ENCODE measurements at regions not wholly inside any gene's neighbourhood (a gene's known extent, or its start where the extent isn't known, plus 50 kb on each side); places are given as distances from the start of the nearest gene placed in this dataset.
"Not testable (repeated sequence)": the region's sequence is repeated elsewhere in the genome, so short reads cannot be mapped to it uniquely, and the experiment has no call there.

GRCh38 chr12:131510431-131510830 lies 200.5 kb upstream of the SFSWAP start:
- Mint-ChIP-seq H3K4me1 (ENCODE audit: unreplicated experiment) (no peaks in the 10 kb centered on the region), H3K4me3 (ENCODE audit: unreplicated experiment) (no peak overlapping the region), H3K9me3 (ENCODE audit: unreplicated experiment) (no peaks in the 10 kb centered on the region), H3K27me3 (ENCODE audit: unreplicated experiment) (no peaks in the 10 kb centered on the region), H3K36me3 (ENCODE audit: unreplicated experiment) (no peaks in the 10 kb centered on the region), H3K27ac (ENCODE audit: unreplicated experiment) (no peak overlapping the region)
- DNase-seq (ENCODE audit: extremely low spot score, unreplicated experiment) = no peak
- no peak for TF ChIP-seq CTCF (IDR thresholded peaks at IDR 0.05)

- Mint-ChIP-seq H3K9me3 (ENCODE audit: unreplicated experiment) (no peaks in the 10 kb centered on the region), H3K27ac (ENCODE audit: unreplicated experiment) (no peak overlapping the region), H3K4me3 (ENCODE audit: unreplicated experiment) (no peak overlapping the region), H3K27me3 (ENCODE audit: unreplicated experiment) (no peaks in the 10 kb centered on the region), H3K4me1 (ENCODE audit: unreplicated experiment) (no peaks in the 10 kb centered on the region), H3K36me3 (ENCODE audit: unreplicated experiment) (no peaks in the 10 kb centered on the region)
- no peak for DNase-seq (ENCODE audit: extremely low spot score, unreplicated experiment)
- no peak for TF ChIP-seq CTCF (IDR thresholded peaks at IDR 0.05)
Observed at GRCh38 chr12:131511391-131511802, 199.5 kb upstream of the SFSWAP start.

DNA sequence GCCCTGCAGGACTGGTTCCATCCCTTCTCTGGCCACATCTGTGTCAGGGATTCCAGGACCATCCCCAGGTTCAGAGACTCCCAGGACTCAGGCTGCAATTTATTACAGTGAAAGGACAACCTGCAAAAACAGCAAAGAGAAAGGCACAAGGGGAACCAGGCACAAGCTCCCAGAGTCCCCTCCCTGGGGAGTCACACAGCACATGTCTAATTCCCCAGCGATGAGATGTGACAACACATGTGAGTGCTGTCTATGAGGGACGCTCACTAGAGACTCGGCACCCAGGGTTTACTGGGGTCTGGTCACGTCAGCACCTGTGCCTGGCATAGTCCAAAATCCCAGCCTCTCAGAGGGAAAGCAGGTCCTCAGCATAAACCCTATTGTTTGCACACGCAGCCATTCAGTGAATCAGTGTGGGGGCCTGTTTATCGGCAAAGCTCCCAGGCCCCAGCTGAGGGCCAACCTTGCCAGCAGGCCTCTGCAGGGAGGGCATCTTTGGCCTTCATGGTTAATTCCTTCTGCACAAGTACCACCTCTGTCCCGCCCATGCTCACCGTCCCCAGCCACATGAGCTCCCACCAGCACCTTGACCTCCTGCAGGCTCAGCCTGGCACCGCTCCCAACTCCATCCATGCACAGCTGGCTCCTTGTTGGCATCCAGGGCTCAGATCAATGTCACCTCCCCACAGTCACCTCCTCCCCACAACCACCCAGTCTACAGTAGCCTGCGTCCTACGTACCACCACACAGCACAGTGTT lies 198.9 kb upstream of the SFSWAP start:
- Mint-ChIP-seq H3K4me1 (ENCODE audit: unreplicated experiment) (no peaks in the 10 kb centered on the region), H3K27me3 (ENCODE audit: unreplicated experiment) (no peaks in the 10 kb centered on the region), H3K36me3 (ENCODE audit: unreplicated experiment) (no peaks in the 10 kb centered on the region), H3K9me3 (ENCODE audit: unreplicated experiment) (no peaks in the 10 kb centered on the region), H3K4me3 (ENCODE audit: unreplicated experiment) (no peak overlapping the region), H3K27ac (ENCODE audit: unreplicated experiment) (no peak overlapping the region)
- no peak for DNase-seq (ENCODE audit: extremely low spot score, unreplicated experiment)
- no peak for TF ChIP-seq CTCF (IDR thresholded peaks at IDR 0.05)

- no peak for TF ChIP-seq CTCF (IDR thresholded peaks at IDR 0.05)
- Mint-ChIP-seq H3K36me3 (ENCODE audit: unreplicated experiment) (no peaks in the 10 kb centered on the region), H3K4me3 (ENCODE audit: unreplicated experiment) (no peak overlapping the region), H3K27me3 (ENCODE audit: unreplicated experiment) (no peaks in the 10 kb centered on the region), H3K4me1 (ENCODE audit: unreplicated experiment) (no peaks in the 10 kb centered on the region), H3K9me3 (ENCODE audit: unreplicated experiment) (no peaks in the 10 kb centered on the region), H3K27ac (ENCODE audit: unreplicated experiment) (no peak overlapping the region)
- no peak for DNase-seq (ENCODE audit: extremely low spot score, unreplicated experiment)
Observed at GRCh38 chr12:131513606-131514005, 197.3 kb upstream of the SFSWAP start.

- not testable (repeated sequence) for H3K27ac Mint-ChIP-seq (ENCODE audit: unreplicated experiment); H3K36me3 Mint-ChIP-seq (ENCODE audit: unreplicated experiment); H3K4me1 Mint-ChIP-seq (ENCODE audit: unreplicated experiment); H3K27me3 Mint-ChIP-seq (ENCODE audit: unreplicated experiment); DNase-seq (ENCODE audit: extremely low spot score, unreplicated experiment); H3K4me3 Mint-ChIP-seq (ENCODE audit: unreplicated experiment); H3K9me3 Mint-ChIP-seq (ENCODE audit: unreplicated experiment)
Observed at GRCh38 chr12:131520553-131520952, 190.3 kb upstream of the SFSWAP start.
